NCI-H1105 (cell line): ENCODE measurements at regions not wholly inside any gene's neighbourhood (a gene's known extent, or its start where the extent isn't known, plus 50 kb on each side); places are given as distances from the start of the nearest gene placed in this dataset.
"Not testable (repeated sequence)": the region's sequence is repeated elsewhere in the genome, so short reads cannot be mapped to it uniquely, and the experiment has no call there.

Experiments
- DNase-seq: peaks from one replicate; lab custom pipeline; 2025; lab: John Stamatoyannopoulos, UW

DNA sequence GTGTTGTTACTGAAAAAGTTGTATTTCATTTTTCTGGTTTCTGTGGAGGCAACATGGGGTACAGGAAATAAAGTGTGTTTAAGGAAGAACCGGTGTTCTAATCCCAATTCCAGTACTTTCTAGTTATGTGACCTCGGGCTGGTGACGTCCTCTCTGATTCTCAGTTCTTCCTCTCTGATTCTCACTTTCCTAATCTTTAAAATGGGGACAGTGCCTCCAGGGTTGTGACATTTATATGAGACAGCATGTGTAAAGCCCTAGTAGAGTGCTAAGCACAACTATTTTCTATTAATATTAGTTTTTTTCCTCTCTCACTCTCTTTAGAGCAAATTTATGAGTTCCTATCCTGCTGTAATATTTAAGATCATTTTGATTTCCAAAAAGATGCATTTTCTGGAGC, 50.9 kb upstream of the PTPDC1 start:
- DNase-seq, result no peak

- no peak for DNase-seq
These were observed 52.3 kb upstream of the PTPDC1 start for GRCh38 chr9:94031946-94032345.

- no peak for DNase-seq
These were observed 52.9 kb upstream of the PTPDC1 start for GRCh38 chr9:94031380-94031779.

- DNase-seq, result peak; percentile 55
These were observed 53.7 kb upstream of the PTPDC1 start for GRCh38 chr9:94030318-94031179.

DNA sequence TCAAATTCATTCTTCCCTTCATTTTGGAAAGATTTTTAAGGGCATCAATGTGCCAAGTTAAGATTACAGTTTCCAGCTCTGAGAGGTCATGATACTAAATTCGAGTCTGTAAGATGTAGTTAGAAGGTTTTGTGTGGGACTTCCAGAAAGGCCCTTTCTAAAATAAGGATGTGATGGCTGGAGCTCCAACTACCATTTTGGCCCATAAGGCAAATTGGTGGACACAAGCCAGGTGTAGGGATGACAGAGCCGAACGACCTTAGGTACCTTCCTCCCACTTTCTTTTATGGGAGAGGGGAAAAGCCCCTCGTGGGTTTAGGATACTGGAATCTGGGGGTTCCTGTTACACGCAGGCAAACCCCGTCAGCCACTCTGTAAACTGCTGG, 54.3 kb upstream of the PTPDC1 start:
- DNase-seq, result no peak

GRCh38 chr9:94026816-94027215, 57.4 kb upstream of the PTPDC1 start:
- DNase-seq, result no peak

GRCh38 chr9:94022476-94022875, 61.8 kb upstream of the PTPDC1 start:
- not testable (repeated sequence) for DNase-seq

GRCh38 chr9:94020836-94021235, 63.4 kb upstream of the PTPDC1 start:
- not testable (repeated sequence) for DNase-seq

DNA sequence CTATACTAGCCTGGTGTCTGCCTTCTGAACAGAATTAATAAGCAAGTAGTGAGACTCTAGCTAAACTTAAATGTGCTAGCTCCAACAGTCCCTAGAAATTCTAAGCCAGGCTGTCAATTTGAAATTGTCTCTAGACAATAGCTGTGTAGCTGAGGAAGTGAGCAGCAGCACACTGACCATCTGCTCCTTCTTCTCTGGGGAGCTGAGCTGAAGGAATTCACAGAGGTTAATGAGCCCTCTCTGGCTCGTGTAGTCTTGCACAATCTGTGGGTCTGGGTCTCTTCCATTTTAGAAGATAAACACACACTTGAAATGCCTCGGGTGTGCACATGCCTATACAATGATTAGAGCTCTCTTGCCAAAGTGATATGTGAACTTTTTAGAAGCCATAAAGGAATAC, 63.5 kb upstream of the BARX1 start:
- DNase-seq, result no peak

GRCh38 chr9:94017939-94018531, 62.9 kb upstream of the BARX1 start:
- no peak for DNase-seq

GRCh38 chr9:94016744-94017143, 61.6 kb upstream of the BARX1 start:
- DNase-seq, result no peak

DNA sequence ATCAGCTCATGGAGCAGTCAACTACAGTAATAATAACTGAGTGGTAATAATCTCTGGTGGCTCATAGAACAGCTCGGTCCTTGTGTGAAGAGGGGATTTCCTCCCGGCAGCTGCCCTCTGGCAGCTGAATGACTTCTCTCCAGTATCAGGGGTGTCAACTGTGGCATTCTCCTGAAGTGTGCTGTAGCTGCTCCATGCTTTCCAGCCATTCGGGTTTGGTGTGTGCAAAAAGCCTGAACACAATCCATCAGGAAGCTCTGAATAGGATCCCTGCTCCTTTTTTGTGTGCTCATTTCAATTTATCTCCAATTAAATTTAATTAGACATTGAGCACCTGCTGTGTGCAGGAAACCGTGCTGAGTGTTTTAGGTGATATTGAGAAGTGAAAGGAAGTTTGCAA, 59.8 kb upstream of the BARX1 start:
- peak; percentile 66 for DNase-seq

GRCh38 chr9:94014066-94014654, 59.0 kb upstream of the BARX1 start:
- peak; percentile 5 for DNase-seq

GRCh38 chr9:94010980-94011533, 55.9 kb upstream of the BARX1 start:
- no peak for DNase-seq

- DNase-seq, result no peak
These were observed 50.2 kb upstream of the BARX1 start for GRCh38 chr9:94005272-94005901.
